Transverse colon (tissue), 4 donors: ENCODE measurements at regions not wholly inside any gene's neighbourhood (a gene's known extent, or its start where the extent isn't known, plus 50 kb on each side); places are given as distances from the start of the nearest gene placed in this dataset.

Experiments used
- DNase-seq: peaks from one replicate; pipeline ENCODE4 v3.0.0-alpha.2; 2019
- H3K27ac ChIP-seq, 4 donors: fragments of 200-600 bp; sonication (generic); 2 replicates each; pipeline ENCODE4 v1.5.1; 2016 to 2018; ENCODE audit warnings: inconsistent platforms in 4 of 4
- H3K27me3 ChIP-seq: fragments of 200-600 bp; sonication (generic); 2 replicates; pipeline ENCODE4 v1.5.1; 2017; ENCODE audit warnings: inconsistent platforms
- H3K36me3 ChIP-seq, 4 donors: fragments of 200-600 bp; sonication (generic); 2 replicates each; pipeline ENCODE4 v1.5.1; 2017 to 2019; ENCODE audit warnings: inconsistent platforms in 4 of 4
- H3K4me1 ChIP-seq, 4 donors: fragments of 200-600 bp; sonication (generic); 2 replicates each; pipeline ENCODE4 v1.5.1; 2017 to 2020; ENCODE audit warnings: inconsistent platforms in 4 of 4
- H3K4me3 ChIP-seq, 4 donors: fragments of 200-600 bp; sonication (generic); 1 replicate in 1 of 4; 2 replicates in 3 of 4; pipeline versions ENCODE4 v1.5.1 to v1.6.1; 2017 to 2019; ENCODE audit warnings: inconsistent platforms in 4 of 4
- H3K9me3 ChIP-seq, 2 donors: fragments of 200-600 bp; sonication (generic); 2 replicates each; pipeline ENCODE4 v1.5.1; 2017 to 2019; ENCODE audit warnings: inconsistent platforms in 2 of 2
- CTCF ChIP-seq, 5 experiments: fragments of 200-600 bp in 3 of 5; fragments of 450-650 bp in 2 of 5; sonication (generic) in 3 of 5; IDR thresholded peaks; 1 replicate in 2 of 5; 2 replicates in 3 of 5; pipeline ENCODE4 v1.5.1; 2016 to 2017; ENCODE audit warnings: antibody characterized with exemption in 5 of 5, inconsistent platforms in 3 of 5, mild to moderate bottlenecking in 2 of 5, moderate library complexity in 1 of 5
- EP300 ChIP-seq: sonication (generic); formaldehyde crosslinking; IDR thresholded peaks from one replicate; pipeline ENCODE4 v1.6.1; 2017; ENCODE audit warnings: antibody characterized with exemption, low read depth
- POLR2A ChIP-seq: fragments of 450-650 bp; IDR thresholded peaks from one replicate; pipeline ENCODE4 v1.6.1; 2016; ENCODE audit warnings: antibody characterized with exemption, mild to moderate bottlenecking, moderate library complexity
- POLR2AphosphoS5 ChIP-seq, 3 donors: sonication (generic); formaldehyde crosslinking; IDR thresholded peaks; one replicate each; pipeline ENCODE4 v1.6.1; 2016; ENCODE audit warnings: antibody characterized with exemption in 3 of 3
- WGBS, 2 donors: methylation state at CpG; one replicate each; pipeline ENCODE4 v1.1.5; 2018; ENCODE audit warnings: low coverage in 1 of 2; 5-methylcytosine and 5-hydroxymethylcytosine counted together
- in situ Hi-C, 4 donors: fragments of 200-750 bp; cut with MboI; loops; one replicate each; pipeline versions ENCODE4 v1.15.0 to v1.15.1; 2017; ENCODE audit warnings: low sequenced_read_pairs in 3 of 4, low pct_ligation_motif_present in 1 of 4, low pct_unique_long_range_greater_than_20kb in 1 of 4
- intact Hi-C: fragments of 100-400 bp; cut with DNase I; formaldehyde crosslinking; loops from one replicate; pipeline ENCODE4 v1.15.1; 2023; ENCODE audit warnings: low total_unique reads

GRCh38 chr15:97483232-97483631 lies 477.3 kb upstream of the ARRDC4 start:
- Histone ChIP-seq H3K27ac (no peak overlapping the region), H3K27me3 (no peaks in the 10 kb centered on the region), H3K4me3 (no peak overlapping the region), H3K36me3 (no peaks in the 10 kb centered on the region), H3K9me3 (peaks cover 0 to 3% of the 10 kb centered on the region in 2 donors), H3K4me1 (no peaks in the 10 kb centered on the region)
- 83 to 90% methylated on average over 21 of the region's 21 CpGs for WGBS, 2 donors
- in situ Hi-C loops = no loop called here
- intact Hi-C loops = no loop called here
- DNase-seq = no peak
- TF ChIP-seq CTCF (IDR thresholded peaks at IDR 0.05) = no peak
- no peak for TF ChIP-seq POLR2AphosphoS5 (IDR thresholded peaks at IDR 0.05)
- TF ChIP-seq POLR2A = no peak
- TF ChIP-seq EP300 = no peak

GRCh38 chr15:97490429-97490828 lies 470.1 kb upstream of the ARRDC4 start:
- intact Hi-C loops = no loop called here
- Histone ChIP-seq H3K27ac (no peak overlapping the region), H3K4me1 (no peaks in the 10 kb centered on the region), H3K36me3 (no peaks in the 10 kb centered on the region), H3K27me3 (no peaks in the 10 kb centered on the region), H3K4me3 (no peak overlapping the region), H3K9me3 (no peaks in the 10 kb centered on the region)
- TF ChIP-seq POLR2A = no peak
- no peak for TF ChIP-seq EP300
- TF ChIP-seq CTCF (IDR thresholded peaks at IDR 0.05) = no peak
- no peak for TF ChIP-seq POLR2AphosphoS5 (IDR thresholded peaks at IDR 0.05)
- in situ Hi-C loops = no loop called here
- WGBS, 2 donors = 64 to 70% methylated on average over 4 of the region's 4 CpGs
- DNase-seq = no peak

GRCh38 chr15:97501291-97501690 lies 459.2 kb upstream of the ARRDC4 start:
- intact Hi-C loops = no loop called here
- DNase-seq = no peak
- in situ Hi-C loops = no loop called here
- no peaks in the 10 kb centered on the region for H3K36me3 ChIP-seq
- H3K4me3 ChIP-seq = no peak overlapping the region
- H3K27ac ChIP-seq = no peak overlapping the region
- H3K27me3 ChIP-seq = no peaks in the 10 kb centered on the region
- WGBS, 2 donors = 84% methylated on average over 1 of the region's 1 CpG; no CpG with 5 or more reads in 1 of the 2 donors
- no peaks in the 10 kb centered on the region for H3K4me1 ChIP-seq
- H3K9me3 ChIP-seq = no peaks in the 10 kb centered on the region
- TF ChIP-seq POLR2AphosphoS5 (IDR thresholded peaks at IDR 0.05) (no peak), CTCF (IDR thresholded peaks at IDR 0.05) (no peak), POLR2A (no peak), EP300 (no peak)

GRCh38 chr15:97502038-97502437 lies 458.5 kb upstream of the ARRDC4 start:
- Histone ChIP-seq H3K27me3 (no peaks in the 10 kb centered on the region), H3K36me3 (no peaks in the 10 kb centered on the region), H3K4me1 (no peaks in the 10 kb centered on the region), H3K9me3 (no peaks in the 10 kb centered on the region), H3K27ac (no peak overlapping the region), H3K4me3 (no peak overlapping the region)
- intact Hi-C loops (no loop called here), in situ Hi-C loops (no loop called here)
- no peak for DNase-seq
- WGBS, 2 donors = 50 to 64% methylated on average over 1 to 2 of the region's 2 CpGs
- TF ChIP-seq EP300 = no peak
- no peak for TF ChIP-seq CTCF (IDR thresholded peaks at IDR 0.05)
- no peak for TF ChIP-seq POLR2A
